HG03354 (cell line): ENCODE measurements at regions not wholly inside any gene's neighbourhood (a gene's known extent, or its start where the extent isn't known, plus 50 kb on each side); places are given as distances from the start of the nearest gene placed in this dataset.
"Not testable (repeated sequence)": the region's sequence is repeated elsewhere in the genome, so short reads cannot be mapped to it uniquely, and the experiment has no call there.

Experiments used
- ATAC-seq: cut with Tn5 transposase; IDR thresholded peaks from one replicate; pipeline ENCODE4 v1.9.1; 2021; ENCODE audit warnings: mild to moderate bottlenecking; ENCODE audit not compliant: unreplicated experiment, poor library complexity, severe bottlenecking

- no peak for ATAC-seq
Measured at GRCh38 chr14:101246894-101247841, 314.1 kb upstream of the DIO3 start.

DNA sequence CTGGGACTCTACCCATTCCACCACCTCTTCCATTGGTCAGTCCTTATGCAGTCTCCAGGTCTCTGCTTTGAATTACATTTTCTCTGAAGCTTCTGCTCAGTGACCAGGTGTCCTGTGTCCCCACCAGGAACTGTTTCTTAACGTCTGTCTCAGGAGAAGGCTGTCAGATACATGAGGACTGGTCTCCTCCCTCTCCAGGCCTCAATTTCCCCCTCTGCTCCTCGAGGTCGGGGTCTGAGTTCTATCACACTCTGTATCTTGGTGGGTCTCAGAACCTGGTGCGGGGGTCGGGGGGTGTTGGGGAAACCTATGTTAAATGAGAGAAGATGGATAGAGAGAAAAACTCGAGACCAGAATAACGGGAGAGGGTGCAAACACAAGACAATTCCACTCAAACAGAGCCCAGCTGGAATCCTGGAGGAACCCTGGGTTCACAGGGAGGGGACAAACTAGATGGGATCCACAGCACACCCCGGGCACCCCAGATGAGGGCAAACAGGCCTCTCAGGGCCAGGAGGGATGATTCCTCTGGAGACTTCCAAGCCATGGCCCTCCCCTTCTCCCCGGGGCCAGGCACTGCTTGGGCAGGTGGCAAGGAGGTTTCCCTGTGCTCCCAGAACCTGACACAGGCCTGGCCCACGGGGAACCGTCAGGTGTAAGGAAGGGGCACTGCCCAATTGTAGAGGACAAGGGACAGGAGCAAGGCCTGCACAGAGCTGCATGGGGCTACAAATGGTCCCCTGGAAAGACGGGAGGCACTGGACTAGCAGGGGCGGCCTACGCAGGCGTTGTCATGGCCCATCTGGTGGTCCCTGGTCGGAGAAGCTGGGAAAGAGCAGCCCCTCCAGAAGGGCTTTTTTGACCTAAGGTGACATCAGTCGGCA is 313.2 kb upstream of the DIO3 start:
- no peak for ATAC-seq

GRCh38 chr14:101248840-101249675 is 312.2 kb upstream of the DIO3 start:
- no peak for ATAC-seq

DNA sequence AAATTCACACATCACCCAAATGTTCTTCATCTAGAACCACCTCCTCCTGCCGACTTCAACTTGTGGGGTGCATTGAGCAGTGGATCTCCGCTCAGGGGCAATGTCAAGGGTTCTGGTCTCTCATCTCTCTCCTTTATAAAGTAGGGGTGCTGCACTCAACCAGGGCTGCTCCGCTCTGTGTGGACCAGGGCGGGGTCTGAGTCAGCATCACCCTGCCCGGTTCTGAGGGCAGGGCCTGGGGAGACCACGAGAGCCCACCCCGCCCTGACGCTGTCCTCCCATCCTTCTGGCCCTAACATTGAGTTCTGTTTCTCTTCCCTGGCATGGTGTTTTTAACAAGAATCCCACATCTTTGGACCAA is 311.6 kb upstream of the DIO3 start:
- no peak for ATAC-seq

- no peak for ATAC-seq
Measured at GRCh38 chr14:101250336-101250947, 310.9 kb upstream of the DIO3 start.

DNA sequence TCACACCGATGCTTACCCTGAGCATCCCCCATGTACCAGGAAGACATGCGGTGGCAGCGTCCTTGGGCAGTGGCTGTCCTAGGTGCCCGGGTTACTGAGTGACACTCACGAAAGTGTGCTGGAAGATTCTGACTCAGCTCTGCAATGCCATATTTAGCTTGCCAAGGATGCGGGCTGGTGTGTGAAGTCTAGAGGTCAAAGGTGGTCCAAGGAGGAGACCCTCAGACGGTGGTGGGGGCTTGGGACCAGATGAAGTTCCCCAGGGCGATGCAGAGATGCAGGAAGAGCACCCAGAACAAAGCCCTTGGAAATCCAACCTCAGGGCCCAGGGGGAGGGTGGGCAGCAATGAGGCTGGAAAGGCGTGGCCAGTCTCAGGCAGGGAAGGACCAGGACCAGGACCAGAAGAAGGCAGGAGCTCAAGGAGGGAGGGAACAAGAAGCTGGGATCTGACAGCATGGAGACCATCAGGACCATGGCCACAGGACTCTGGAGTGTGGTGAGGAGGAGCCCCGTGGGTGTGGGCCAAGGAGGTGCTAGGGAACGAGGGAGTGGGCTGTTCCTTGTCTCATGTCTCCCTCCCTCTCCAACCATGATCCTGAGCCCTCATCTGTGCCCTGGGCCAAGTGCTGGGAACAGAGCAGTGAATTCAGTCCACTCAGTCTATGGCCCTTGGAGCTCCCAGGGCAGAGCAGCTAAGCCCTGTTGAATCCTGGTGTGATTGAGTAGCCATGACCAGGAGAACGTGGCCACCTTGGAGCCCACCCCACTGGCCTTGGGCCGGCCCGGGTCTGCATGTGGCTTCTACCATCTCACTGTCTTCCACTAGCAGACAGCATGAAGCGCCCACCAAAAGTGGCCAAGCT is 310.1 kb upstream of the DIO3 start:
- ATAC-seq = no peak

DNA sequence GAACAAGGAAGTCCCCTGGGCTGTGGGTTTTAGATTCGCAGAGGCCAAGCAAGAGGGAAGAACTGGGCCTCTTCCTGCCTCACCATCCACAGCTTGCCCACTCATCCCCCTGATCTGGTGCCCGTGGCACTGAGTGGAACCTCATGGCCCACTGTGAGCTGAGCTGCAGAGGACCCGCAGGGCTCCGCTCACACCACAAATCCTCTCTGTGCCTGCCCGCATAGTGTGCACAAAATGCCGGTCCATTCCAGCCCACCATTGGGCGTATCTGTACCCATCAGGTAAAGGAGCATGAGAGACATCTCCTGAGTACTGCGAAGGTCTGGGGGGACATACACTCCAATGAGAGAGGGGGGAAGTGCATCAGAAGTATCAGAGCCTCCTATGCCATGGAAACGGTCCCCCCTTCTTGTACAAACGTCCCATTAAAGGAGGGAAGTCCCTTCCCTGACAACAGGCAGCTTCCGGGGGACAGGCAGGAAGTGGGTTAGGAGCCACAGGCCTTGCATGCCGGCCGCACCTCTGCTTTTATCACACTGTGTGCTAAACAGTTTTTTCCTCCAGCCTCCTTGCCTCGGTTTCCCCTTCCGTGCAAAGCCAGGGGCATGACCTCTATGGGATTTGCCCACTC is 309.4 kb upstream of the DIO3 start:
- ATAC-seq = no peak

DNA sequence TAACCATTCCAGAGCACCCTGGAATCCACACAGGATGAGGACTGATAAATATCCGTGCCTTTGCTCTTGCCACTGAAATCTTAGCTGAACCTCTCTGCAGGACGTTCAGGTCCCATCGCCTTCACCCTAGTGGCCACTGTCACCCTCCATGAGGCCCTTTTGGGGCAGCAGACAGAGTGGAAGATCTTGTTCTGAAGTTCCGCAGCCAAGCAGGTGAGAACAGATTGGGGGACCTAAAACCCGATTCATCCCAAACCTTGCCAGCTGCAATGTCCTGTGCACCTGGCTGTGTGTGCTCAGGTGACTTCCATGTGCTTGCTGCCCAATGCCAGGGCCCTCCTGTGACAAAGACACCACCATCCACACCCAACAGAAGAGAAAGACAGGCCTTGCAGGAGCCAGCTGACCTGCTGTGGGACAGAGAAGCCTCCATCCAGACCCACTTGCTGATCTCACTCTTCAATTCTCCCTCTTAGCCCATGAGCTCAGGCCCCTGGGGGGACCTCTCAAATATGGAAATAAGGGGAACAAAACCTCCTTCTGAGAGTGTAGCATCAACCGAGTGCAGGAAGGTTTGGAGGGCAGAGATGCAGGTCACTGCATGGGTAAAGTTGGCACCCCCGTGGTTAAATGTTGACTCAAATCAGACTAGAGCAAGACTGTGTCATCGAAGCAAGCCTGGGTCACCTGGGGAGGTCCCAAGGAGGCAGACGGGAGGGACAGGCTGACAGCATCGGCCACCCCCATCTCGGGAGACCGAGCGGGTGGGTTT is 308.7 kb upstream of the DIO3 start:
- no peak for ATAC-seq

GRCh38 chr14:101253948-101254347 is 307.3 kb upstream of the DIO3 start:
- ATAC-seq = no peak

DNA sequence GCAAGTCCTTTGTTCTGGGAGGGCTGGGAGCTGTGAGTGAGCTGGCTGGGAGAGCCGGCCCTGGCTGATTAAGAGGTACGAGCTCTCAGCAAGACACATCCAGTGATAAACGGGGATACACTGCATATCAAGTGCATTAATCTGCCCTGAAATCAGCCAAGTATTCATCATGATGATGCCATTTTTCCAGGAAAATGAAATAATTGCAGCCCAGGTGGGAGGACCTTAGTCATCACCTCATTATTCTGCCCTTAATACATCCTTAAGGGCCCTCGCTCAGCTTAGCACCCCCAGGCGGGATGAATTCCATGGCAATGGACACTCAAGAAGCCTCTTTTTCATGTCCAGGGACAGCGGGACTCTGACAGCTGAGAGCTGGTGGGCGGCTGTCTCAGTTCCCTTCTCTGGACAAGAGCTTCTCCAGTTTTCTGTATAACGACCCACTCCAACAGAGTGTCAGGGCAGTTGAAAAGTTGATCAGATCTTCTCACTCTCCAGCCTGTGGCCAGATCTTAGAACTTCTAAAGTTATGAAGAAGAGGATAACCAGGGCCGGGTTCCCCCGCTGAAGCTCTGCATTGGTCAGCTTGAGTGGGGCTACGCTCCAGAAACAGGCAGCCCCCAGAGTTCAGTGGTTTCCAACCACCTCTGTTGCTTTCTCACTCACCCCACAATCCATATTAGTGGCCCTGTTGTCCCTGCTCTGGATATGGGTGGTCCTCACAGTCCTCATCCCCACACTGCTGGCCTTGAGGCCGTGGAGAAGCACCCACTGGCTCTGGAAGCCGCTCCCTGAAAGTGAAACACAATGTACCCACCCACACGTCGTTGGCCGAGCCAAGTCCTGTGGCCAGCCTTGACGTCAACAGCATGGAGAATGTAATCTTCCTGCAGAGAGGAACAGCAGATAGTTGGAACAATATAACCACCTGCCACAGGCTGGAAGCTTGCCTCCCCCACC is 306.2 kb upstream of the DIO3 start:
- ATAC-seq = no peak

DNA sequence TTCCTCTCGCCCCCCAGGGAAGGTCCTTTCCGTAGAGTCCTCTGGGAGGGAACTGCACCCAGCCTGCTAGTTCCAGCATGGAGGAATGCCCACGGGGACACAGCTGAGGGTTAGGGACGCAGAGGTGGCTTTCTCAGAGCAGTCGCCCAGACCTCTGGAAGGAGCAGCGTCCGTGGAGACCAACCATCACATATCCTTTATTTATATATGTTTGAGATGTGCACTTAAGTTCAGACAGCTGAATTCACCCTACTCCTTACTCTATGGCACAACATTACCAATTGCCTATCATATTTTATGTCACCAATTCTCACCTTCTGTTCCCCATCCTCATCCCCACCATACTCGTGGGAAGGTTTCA is 305.6 kb upstream of the DIO3 start:
- no peak for ATAC-seq

- ATAC-seq = no peak
Measured at GRCh38 chr14:101256266-101256665, 305.0 kb upstream of the DIO3 start.

- no peak for ATAC-seq
Measured at GRCh38 chr14:101257551-101257950, 303.7 kb upstream of the DIO3 start.

- ATAC-seq = no peak
Measured at GRCh38 chr14:101259748-101260147, 301.5 kb upstream of the DIO3 start.

GRCh38 chr14:101266441-101266840 is 294.9 kb upstream of the DIO3 start:
- ATAC-seq = not testable (repeated sequence)

- no peak for ATAC-seq
Measured at GRCh38 chr14:101273091-101273490, 288.2 kb upstream of the DIO3 start.
